ENCODE measurements at regions not wholly inside any gene's neighbourhood (a gene's known extent, or its start where the extent isn't known, plus 50 kb on each side); places are given as distances from the start of the nearest gene placed in this dataset.

DNA sequence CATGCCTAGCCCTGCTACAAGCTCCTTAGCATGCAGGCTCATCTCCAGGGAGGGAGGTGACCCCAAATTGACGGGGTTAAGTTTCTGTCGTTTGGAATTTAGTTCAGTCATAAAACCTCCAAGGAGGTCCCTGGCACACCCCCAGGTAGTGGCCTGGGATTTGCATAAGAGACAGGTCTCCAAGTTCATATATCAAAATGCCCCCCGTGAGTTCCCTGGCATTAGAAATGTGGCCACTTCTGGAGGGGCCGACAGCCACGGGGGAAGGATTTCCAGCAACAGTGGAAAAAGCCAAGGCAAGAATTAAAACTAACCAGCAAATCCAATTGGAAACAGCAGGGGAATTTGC is 228.8 kb downstream of the BCL11B start:
- H3K9ac ChIP-seq (ENCODE audit: low read depth, low read length), result no peak overlapping the region
- H3K27me3 ChIP-seq (ENCODE audit: insufficient read depth, low read length), result peaks cover 7% of the 10 kb centered on the region
- H3K4me3 ChIP-seq (ENCODE audit: low read length), result no peak overlapping the region
- no peaks in the 10 kb centered on the region for H3K4me1 ChIP-seq (ENCODE audit: insufficient read depth, low read length)
- no peaks in the 10 kb centered on the region for H3K9me3 ChIP-seq (ENCODE audit: insufficient read depth, low read depth, low read length)
- no peaks in the 10 kb centered on the region for H3K36me3 ChIP-seq (ENCODE audit: insufficient read depth, low read depth, low read length)
- H3K27ac ChIP-seq (ENCODE audit: low read length), result no peak overlapping the region

DNA sequence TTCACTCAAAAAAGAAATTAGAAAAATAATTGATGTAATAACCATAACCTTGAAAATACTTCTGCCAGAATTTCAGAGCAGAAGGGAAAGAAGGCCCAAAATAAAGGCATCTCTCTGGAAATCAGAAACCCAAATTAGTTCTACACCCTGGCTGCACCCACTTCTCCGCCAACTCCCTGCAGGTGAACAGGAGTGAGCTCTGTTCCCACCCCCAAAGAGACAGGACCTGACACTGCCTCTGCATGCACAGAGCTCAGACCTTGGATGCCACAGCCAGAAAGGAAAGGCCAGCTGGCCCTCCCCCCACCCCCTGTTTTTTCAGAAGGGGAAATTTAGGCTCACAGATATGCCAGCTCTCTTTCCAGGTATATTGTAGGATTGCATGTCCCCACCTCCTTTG is 228.2 kb downstream of the BCL11B start:
- H3K27ac ChIP-seq (ENCODE audit: low read length), result no peak overlapping the region
- no peaks in the 10 kb centered on the region for H3K4me1 ChIP-seq (ENCODE audit: insufficient read depth, low read length)
- H3K9me3 ChIP-seq (ENCODE audit: insufficient read depth, low read depth, low read length), result no peaks in the 10 kb centered on the region
- H3K27me3 ChIP-seq (ENCODE audit: insufficient read depth, low read length), result peaks cover 7% of the 10 kb centered on the region
- no peak overlapping the region for H3K4me3 ChIP-seq (ENCODE audit: low read length)
- H3K9ac ChIP-seq (ENCODE audit: low read depth, low read length), result no peak overlapping the region
- no peaks in the 10 kb centered on the region for H3K36me3 ChIP-seq (ENCODE audit: insufficient read depth, low read depth, low read length)

DNA sequence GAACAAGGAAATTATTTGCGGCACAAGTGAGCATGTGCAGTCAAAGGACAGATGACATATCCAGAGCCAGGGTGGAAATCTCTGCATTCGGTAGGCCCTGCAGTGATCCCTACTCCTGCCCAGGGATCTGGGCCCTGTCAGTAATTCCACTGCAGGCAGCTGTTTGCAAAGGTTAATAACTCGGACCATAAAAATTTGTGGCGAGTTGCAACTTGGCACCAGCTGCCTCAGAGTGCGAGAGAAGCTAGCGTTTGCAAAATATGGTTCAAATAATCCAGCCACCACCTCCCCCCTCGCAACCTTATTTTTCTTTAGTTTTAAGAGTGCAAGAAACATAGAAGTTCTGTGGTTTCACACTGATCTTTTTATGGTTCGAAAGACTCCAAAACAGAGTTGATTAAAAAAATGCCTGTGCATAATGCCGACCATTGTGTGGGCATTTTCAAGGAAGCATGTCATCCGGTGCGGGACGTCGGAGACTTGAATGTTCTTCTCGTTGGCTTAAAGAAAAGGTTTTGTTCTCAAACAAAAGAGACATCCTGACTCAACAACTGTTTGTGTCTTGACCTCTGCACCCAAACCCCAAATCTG is 224.5 kb downstream of the BCL11B start:
- Histone ChIP-seq H3K27me3 (ENCODE audit: insufficient read depth, low read length) (peaks cover 7% of the 10 kb centered on the region), H3K36me3 (ENCODE audit: insufficient read depth, low read depth, low read length) (no peaks in the 10 kb centered on the region), H3K4me3 (ENCODE audit: low read length) (no peak overlapping the region), H3K9ac (ENCODE audit: low read depth, low read length) (no peak overlapping the region), H3K9me3 (ENCODE audit: insufficient read depth, low read depth, low read length) (peaks cover 10% of the 10 kb centered on the region; the same call in 1 of the 2 replicates), H3K27ac (ENCODE audit: low read length) (no peak overlapping the region), H3K4me1 (ENCODE audit: insufficient read depth, low read length) (no peaks in the 10 kb centered on the region)

DNA sequence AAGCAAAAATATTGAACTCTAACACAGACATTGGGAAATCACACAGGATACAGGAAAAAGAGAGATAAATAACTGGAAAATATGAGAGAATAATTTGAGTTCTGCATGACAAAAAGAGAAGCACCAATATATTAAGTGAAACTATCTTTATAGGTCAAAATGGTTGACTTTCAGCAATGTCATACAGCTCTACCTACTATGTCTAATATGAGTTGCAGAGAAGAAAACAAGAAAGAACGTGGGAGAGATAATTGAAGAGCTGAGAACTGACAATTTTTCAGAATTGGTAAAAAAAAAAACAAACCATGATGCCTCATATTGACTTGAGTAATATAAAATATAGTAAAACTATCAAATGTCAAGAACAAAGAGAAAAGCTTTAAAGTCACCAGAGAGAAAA is 221.7 kb downstream of the BCL11B start:
- Histone ChIP-seq H3K27ac (ENCODE audit: low read length) (no peak overlapping the region), H3K4me3 (ENCODE audit: low read length) (no peak overlapping the region), H3K27me3 (ENCODE audit: insufficient read depth, low read length) (peaks cover 7% of the 10 kb centered on the region)

DNA sequence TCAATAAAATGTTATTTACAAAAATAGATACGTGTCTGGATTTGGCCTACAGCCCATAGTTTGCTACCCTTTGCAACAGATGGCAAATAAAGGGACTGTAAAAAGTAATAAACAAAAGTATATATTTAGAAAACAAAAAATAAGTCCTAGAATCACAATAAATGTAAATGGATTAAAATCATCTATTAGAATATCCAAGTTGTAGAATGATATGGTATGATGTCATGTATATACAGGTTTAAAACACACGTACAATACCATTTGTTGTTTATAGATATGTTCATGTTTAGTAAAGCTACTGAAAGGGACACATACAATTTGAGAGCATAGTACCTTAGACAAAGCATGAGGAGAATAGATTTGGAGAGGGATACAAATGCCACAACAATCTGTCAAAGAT is 219.5 kb downstream of the BCL11B start:
- H3K9me3 ChIP-seq (ENCODE audit: insufficient read depth, low read depth, low read length), result peaks cover 13% of the 10 kb centered on the region; the same call in 1 of the 2 replicates
- no peaks in the 10 kb centered on the region; the same call in 1 of the 2 replicates for H3K27me3 ChIP-seq (ENCODE audit: insufficient read depth, low read length)
- no peak overlapping the region for H3K27ac ChIP-seq (ENCODE audit: low read length)
- H3K4me1 ChIP-seq (ENCODE audit: insufficient read depth, low read length), result no peaks in the 10 kb centered on the region
- no peak overlapping the region for H3K9ac ChIP-seq (ENCODE audit: low read depth, low read length)
- no peak overlapping the region for H3K4me3 ChIP-seq (ENCODE audit: low read length)
- no peaks in the 10 kb centered on the region for H3K36me3 ChIP-seq (ENCODE audit: insufficient read depth, low read depth, low read length)

More for the DNA sequence above, 221.7 kb downstream of the BCL11B start:
- Histone ChIP-seq H3K9me3 (ENCODE audit: insufficient read depth, low read depth, low read length) (peaks cover 13% of the 10 kb centered on the region; the same call in 1 of the 2 replicates), H3K9ac (ENCODE audit: low read depth, low read length) (no peak overlapping the region), H3K36me3 (ENCODE audit: insufficient read depth, low read depth, low read length) (no peaks in the 10 kb centered on the region), H3K4me1 (ENCODE audit: insufficient read depth, low read length) (no peaks in the 10 kb centered on the region)

DNA sequence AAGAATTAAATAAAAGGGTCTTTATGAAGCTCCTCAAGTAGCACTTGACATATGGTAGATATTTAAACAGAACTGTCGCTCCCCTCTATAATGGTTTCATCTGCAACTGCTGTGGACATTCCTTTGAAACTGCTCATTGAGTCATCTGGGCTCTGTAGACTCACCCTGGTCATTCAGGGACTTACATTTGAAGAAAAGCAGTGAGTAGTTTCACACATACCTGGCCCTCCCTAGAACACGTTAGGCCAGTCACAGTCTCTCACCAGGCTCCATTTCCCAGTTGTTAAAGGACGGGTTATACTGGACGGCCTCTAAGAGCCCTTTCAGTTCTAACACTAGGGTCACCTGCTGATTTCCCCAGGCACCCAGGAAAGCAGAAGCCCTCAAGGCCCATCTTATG is 217.0 kb downstream of the BCL11B start:
- Histone ChIP-seq H3K36me3 (ENCODE audit: insufficient read depth, low read depth, low read length) (no peaks in the 10 kb centered on the region), H3K27me3 (ENCODE audit: insufficient read depth, low read length) (no peaks in the 10 kb centered on the region), H3K9me3 (ENCODE audit: insufficient read depth, low read depth, low read length) (peaks cover 13% of the 10 kb centered on the region; the same call in 1 of the 2 replicates)

DNA sequence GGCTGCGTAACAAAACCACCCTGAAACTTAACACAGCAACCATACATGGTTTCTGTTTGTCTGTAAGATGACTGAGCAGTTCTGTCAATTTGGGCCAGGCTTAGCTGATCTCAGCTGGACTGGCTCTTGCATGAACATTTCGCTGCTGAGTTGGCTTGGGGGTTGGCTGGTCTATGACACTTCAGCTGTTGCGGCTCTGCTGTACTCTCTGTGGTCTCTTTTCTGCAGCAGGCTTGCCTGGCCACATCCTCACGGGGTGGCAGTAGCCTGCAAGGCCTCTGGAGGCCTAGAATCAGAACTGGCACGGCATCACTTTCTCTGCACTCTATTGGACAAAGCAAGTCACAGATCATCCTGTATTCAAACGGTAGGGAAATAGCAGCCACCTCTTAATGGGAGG is 216.2 kb downstream of the BCL11B start:
- Histone ChIP-seq H3K27me3 (ENCODE audit: insufficient read depth, low read length) (no peaks in the 10 kb centered on the region), H3K4me1 (ENCODE audit: insufficient read depth, low read length) (no peaks in the 10 kb centered on the region), H3K9me3 (ENCODE audit: insufficient read depth, low read depth, low read length) (peaks cover 12% of the 10 kb centered on the region; the same call in 1 of the 2 replicates), H3K4me3 (ENCODE audit: low read length) (no peak overlapping the region), H3K36me3 (ENCODE audit: insufficient read depth, low read depth, low read length) (no peaks in the 10 kb centered on the region), H3K27ac (ENCODE audit: low read length) (no peak overlapping the region), H3K9ac (ENCODE audit: low read depth, low read length) (no peak overlapping the region)

More for the DNA sequence above, 217.0 kb downstream of the BCL11B start:
- no peak overlapping the region for H3K4me3 ChIP-seq (ENCODE audit: low read length)
- H3K4me1 ChIP-seq (ENCODE audit: insufficient read depth, low read length), result no peaks in the 10 kb centered on the region
- no peak overlapping the region for H3K9ac ChIP-seq (ENCODE audit: low read depth, low read length)
- no peak overlapping the region for H3K27ac ChIP-seq (ENCODE audit: low read length)

DNA sequence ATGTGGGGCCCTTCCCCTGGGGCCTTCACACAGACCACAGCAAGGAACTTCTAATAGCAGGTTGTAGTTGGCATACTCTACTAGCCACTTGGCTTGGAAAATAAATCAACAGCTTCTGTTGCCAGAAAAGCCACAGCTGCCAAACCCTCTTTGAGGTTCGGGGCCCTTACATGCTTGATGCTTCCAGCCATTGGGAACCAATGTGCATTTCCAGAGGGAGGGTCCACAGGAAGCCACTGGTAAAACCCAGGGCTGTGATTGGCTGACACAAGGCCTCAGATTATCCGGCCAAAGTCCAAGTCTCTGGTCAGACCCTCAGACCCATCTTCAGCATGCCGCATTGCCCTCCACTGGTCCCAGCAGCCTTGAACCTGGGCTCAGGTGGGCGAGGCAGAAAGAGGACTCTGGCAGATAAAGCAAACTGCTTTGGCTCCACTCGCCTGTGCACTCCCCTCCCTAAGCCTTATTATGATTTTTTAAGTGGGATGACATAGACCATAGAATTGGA is 214.4 kb downstream of the BCL11B start:
- no peak overlapping the region for H3K4me3 ChIP-seq (ENCODE audit: low read length)
- H3K9ac ChIP-seq (ENCODE audit: low read depth, low read length), result no peak overlapping the region
- no peak overlapping the region for H3K27ac ChIP-seq (ENCODE audit: low read length)
- H3K4me1 ChIP-seq (ENCODE audit: insufficient read depth, low read length), result no peaks in the 10 kb centered on the region
- H3K9me3 ChIP-seq (ENCODE audit: insufficient read depth, low read depth, low read length), result peaks cover 2% of the 10 kb centered on the region; the same call in 1 of the 2 replicates
- H3K27me3 ChIP-seq (ENCODE audit: insufficient read depth, low read length), result no peaks in the 10 kb centered on the region
- no peaks in the 10 kb centered on the region for H3K36me3 ChIP-seq (ENCODE audit: insufficient read depth, low read depth, low read length)

DNA sequence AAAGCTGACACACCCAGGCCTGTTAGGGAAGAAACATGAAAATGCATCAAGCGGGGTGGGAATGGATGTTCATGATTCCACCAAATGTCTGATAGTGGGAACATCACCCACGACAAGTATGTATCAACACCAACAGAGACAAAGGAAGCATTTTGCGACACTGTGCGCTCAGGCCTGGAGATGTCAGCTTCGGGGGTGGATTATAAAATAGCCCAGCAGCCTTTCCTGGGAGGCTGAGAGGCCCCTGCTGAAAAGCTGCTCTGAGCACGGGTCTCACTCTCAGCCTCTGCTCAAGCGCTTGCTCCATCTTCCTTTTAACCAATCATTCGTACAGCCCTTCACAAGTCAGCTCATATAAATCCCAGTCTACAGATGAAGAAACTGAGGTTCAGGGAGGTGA is 213.5 kb downstream of the BCL11B start:
- Histone ChIP-seq H3K27me3 (ENCODE audit: insufficient read depth, low read length) (no peaks in the 10 kb centered on the region), H3K36me3 (ENCODE audit: insufficient read depth, low read depth, low read length) (no peaks in the 10 kb centered on the region), H3K4me3 (ENCODE audit: low read length) (no peak overlapping the region), H3K9ac (ENCODE audit: low read depth, low read length) (no peak overlapping the region), H3K27ac (ENCODE audit: low read length) (no peak overlapping the region), H3K4me1 (ENCODE audit: insufficient read depth, low read length) (no peaks in the 10 kb centered on the region), H3K9me3 (ENCODE audit: insufficient read depth, low read depth, low read length) (no peaks in the 10 kb centered on the region)

DNA sequence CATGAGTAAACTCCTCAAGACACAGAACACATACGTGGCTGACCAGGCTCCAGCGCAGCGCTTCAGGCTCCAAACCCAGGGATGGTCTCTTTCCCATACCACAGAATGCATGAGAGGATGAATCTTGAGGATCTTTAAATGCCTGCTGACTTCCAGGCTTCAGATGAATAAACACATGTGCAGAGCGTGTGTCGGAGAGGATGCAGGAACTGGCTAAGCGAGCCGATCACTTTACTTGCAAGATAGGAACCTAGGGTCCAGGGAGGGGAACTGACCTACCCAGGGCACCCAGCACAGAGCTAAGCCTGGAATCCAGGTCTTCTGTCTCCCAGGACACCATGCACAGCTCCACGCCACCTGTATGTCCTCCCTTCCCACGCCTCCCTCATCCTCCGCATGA is 209.8 kb downstream of the BCL11B start:
- Histone ChIP-seq H3K9ac (ENCODE audit: low read depth, low read length) (no peak overlapping the region), H3K4me1 (ENCODE audit: insufficient read depth, low read length) (no peaks in the 10 kb centered on the region), H3K36me3 (ENCODE audit: insufficient read depth, low read depth, low read length) (no peaks in the 10 kb centered on the region), H3K27me3 (ENCODE audit: insufficient read depth, low read length) (no peaks in the 10 kb centered on the region), H3K4me3 (ENCODE audit: low read length) (no peak overlapping the region), H3K27ac (ENCODE audit: low read length) (no peak overlapping the region), H3K9me3 (ENCODE audit: insufficient read depth, low read depth, low read length) (no peaks in the 10 kb centered on the region)

DNA sequence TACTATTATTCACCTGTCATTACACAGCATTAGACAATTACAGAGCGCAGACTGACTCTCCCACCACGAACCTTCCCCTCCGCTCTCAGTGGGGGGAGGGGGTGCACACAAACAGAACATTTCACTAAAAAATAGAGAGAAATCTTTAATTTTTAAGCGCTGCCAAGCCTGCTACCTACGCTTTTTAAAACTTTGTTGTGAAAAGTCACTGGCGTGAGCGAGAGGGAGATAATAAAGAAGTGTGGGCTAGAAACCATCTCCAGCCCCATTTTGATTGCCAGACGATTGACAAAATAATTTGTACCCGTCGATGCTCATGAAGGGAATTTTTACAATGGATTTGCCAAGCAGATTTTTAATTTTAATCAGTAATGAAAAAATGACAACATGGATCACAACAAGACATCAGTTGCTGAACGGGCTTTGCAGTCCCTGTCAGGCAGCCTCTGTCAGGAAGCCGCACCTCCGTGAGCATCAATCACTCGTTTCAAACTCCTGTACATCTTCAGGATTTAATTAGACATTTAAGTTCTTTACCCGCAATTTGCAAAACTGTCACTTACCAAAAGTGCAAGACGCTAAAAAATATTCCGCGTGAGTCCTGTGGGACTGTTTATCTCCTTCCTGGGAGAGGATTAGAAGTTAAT is 209.1 kb downstream of the BCL11B start:
- no peaks in the 10 kb centered on the region for H3K4me1 ChIP-seq (ENCODE audit: insufficient read depth, low read length)
- no peaks in the 10 kb centered on the region for H3K27me3 ChIP-seq (ENCODE audit: insufficient read depth, low read length)
- H3K9me3 ChIP-seq (ENCODE audit: insufficient read depth, low read depth, low read length), result no peaks in the 10 kb centered on the region
- no peak overlapping the region for H3K27ac ChIP-seq (ENCODE audit: low read length)
- H3K36me3 ChIP-seq (ENCODE audit: insufficient read depth, low read depth, low read length), result no peaks in the 10 kb centered on the region
- no peak overlapping the region for H3K9ac ChIP-seq (ENCODE audit: low read depth, low read length)
- no peak overlapping the region for H3K4me3 ChIP-seq (ENCODE audit: low read length)

DNA sequence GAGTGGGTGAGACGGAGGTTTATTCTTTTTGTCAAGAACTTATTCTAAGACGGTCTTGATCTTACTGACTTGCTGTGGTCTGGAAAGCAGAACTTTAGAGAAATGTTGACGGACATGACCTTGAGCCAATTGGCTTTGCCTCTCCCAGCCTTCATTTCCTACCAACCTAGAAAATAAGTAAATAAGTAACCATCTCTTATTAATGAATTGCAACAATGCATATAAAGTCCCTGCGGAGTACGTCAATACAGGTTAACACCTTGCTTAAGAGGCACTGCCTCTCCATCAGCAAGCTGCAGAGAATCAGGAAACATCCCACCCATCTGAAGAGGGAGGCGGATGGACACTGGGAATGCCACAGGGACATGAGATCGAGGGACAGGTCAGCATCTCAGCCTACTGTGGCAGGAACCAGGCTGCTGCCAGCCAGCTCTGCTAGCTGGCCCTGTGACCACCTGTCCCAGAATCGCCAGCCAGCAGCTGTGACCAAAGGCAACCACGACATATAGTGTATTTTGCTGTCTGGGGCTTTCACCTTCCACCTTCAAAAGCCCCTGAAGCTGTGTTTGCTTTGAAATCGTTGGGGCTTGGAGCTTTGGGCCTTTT is 208.3 kb downstream of the BCL11B start:
- Histone ChIP-seq H3K4me1 (ENCODE audit: insufficient read depth, low read length) (no peaks in the 10 kb centered on the region), H3K36me3 (ENCODE audit: insufficient read depth, low read depth, low read length) (no peaks in the 10 kb centered on the region), H3K27me3 (ENCODE audit: insufficient read depth, low read length) (no peaks in the 10 kb centered on the region), H3K9ac (ENCODE audit: low read depth, low read length) (no peak overlapping the region), H3K4me3 (ENCODE audit: low read length) (no peak overlapping the region), H3K27ac (ENCODE audit: low read length) (no peak overlapping the region), H3K9me3 (ENCODE audit: insufficient read depth, low read depth, low read length) (no peaks in the 10 kb centered on the region)
